ENCODE measurements at regions not wholly inside any gene's neighbourhood (a gene's known extent, or its start where the extent isn't known, plus 50 kb on each side); places are given as distances from the start of the nearest gene placed in this dataset.

GRCh38 chr4:11765849-11766453, 337.3 kb upstream of the HS3ST1 start:
- no peak for DNase-seq (ENCODE audit: low read depth)

GRCh38 chr4:11748164-11748872, 319.6 kb upstream of the HS3ST1 start:
- DNase-seq (ENCODE audit: low read depth): peak; percentile 57

- DNase-seq (ENCODE audit: low read depth): no peak
Measured at GRCh38 chr4:11746734-11747133, 318.0 kb upstream of the HS3ST1 start.

- no peak for DNase-seq (ENCODE audit: low read depth)
Measured at GRCh38 chr4:11743976-11744375, 315.3 kb upstream of the HS3ST1 start.

- peak; percentile 17 for DNase-seq (ENCODE audit: low read depth)
Measured at GRCh38 chr4:11743236-11743635, 314.5 kb upstream of the HS3ST1 start.

- DNase-seq (ENCODE audit: low read depth): no peak
Measured at GRCh38 chr4:11741190-11741652, 312.5 kb upstream of the HS3ST1 start.

- no peak for DNase-seq (ENCODE audit: low read depth)
Measured at GRCh38 chr4:11739992-11740391, 311.3 kb upstream of the HS3ST1 start.

GRCh38 chr4:11736978-11737377, 308.3 kb upstream of the HS3ST1 start:
- DNase-seq (ENCODE audit: low read depth): no peak

GRCh38 chr4:11735651-11736050, 307.0 kb upstream of the HS3ST1 start:
- no peak for DNase-seq (ENCODE audit: low read depth)

- no peak for DNase-seq (ENCODE audit: low read depth)
Measured at GRCh38 chr4:11732155-11732554, 303.5 kb upstream of the HS3ST1 start.

GRCh38 chr4:11730545-11730944, 301.9 kb upstream of the HS3ST1 start:
- DNase-seq (ENCODE audit: low read depth): no peak

- peak; percentile 28 for DNase-seq (ENCODE audit: low read depth)
Measured at GRCh38 chr4:11729548-11729947, 300.9 kb upstream of the HS3ST1 start.

- DNase-seq (ENCODE audit: low read depth): no peak
Measured at GRCh38 chr4:11727903-11728564, 299.3 kb upstream of the HS3ST1 start.

GRCh38 chr4:11724731-11725130, 296.0 kb upstream of the HS3ST1 start:
- DNase-seq (ENCODE audit: low read depth): peak; percentile 46

- DNase-seq (ENCODE audit: low read depth): no peak
Measured at GRCh38 chr4:11722223-11722622, 293.5 kb upstream of the HS3ST1 start.

- DNase-seq (ENCODE audit: low read depth): no peak
Measured at GRCh38 chr4:11720292-11720691, 291.6 kb upstream of the HS3ST1 start.

GRCh38 chr4:11719879-11720278, 291.2 kb upstream of the HS3ST1 start:
- no peak for DNase-seq (ENCODE audit: low read depth)

GRCh38 chr4:11715753-11716521, 287.2 kb upstream of the HS3ST1 start:
- no peak for DNase-seq (ENCODE audit: low read depth)

- no peak for DNase-seq (ENCODE audit: low read depth)
Measured at GRCh38 chr4:11710453-11711093, 281.9 kb upstream of the HS3ST1 start.

- DNase-seq (ENCODE audit: low read depth): no peak
Measured at GRCh38 chr4:11704186-11704830, 275.6 kb upstream of the HS3ST1 start.

GRCh38 chr4:11702886-11703557, 274.3 kb upstream of the HS3ST1 start:
- no peak for DNase-seq (ENCODE audit: low read depth)
